Natural killer cell (primary cell): ENCODE measurements at regions not wholly inside any gene's neighbourhood (a gene's known extent, or its start where the extent isn't known, plus 50 kb on each side); places are given as distances from the start of the nearest gene placed in this dataset.

Experiments used
- ATAC-seq, 3 donors: fragments of 150-1000 bp in 2 of 3; fragments of 200-7000 bp in 1 of 3; cut with Tn5 transposase; 1 replicate in 1 of 3; 2 replicates in 2 of 3; pipeline ENCODE4 v1.10.0; 2021; ENCODE audit warnings: mild to moderate bottlenecking in 2 of 3, moderate library complexity in 2 of 3
- DNase-seq, 2 donors: peaks; one replicate each; pipeline versions ENCODE4 v3.0.0 to v3.0.0-alpha.2; 2013 to 2021; ENCODE audit warnings: mixed read lengths in 1 of 2
- H3K27ac ChIP-seq: one replicate; pipeline ENCODE4 v1.5.1; 2013; ENCODE audit warnings: mild to moderate bottlenecking, low read length
- H3K27me3 ChIP-seq: one replicate; pipeline ENCODE4 v1.6.1; 2013; ENCODE audit warnings: low read length; ENCODE audit not compliant: control insufficient read depth, insufficient read depth
- H3K36me3 ChIP-seq: one replicate; pipeline ENCODE4 v1.6.1; 2013; ENCODE audit warnings: low read length; ENCODE audit not compliant: control insufficient read depth, insufficient read depth
- H3K4me1 ChIP-seq: one replicate; pipeline ENCODE4 v1.6.1; 2013; ENCODE audit warnings: low read length; ENCODE audit not compliant: control insufficient read depth, insufficient read depth
- H3K4me3 ChIP-seq: one replicate; pipeline ENCODE4 v1.5.1; 2013; ENCODE audit warnings: low read length
- H3K9me3 ChIP-seq: one replicate; pipeline ENCODE4 v1.6.1; 2013; ENCODE audit warnings: low read length; ENCODE audit not compliant: control insufficient read depth, insufficient read depth
- H3K27ac Mint-ChIP-seq, 2 donors: one replicate each; pipeline ENCODE4 v1.8.0; 2022; ENCODE audit warnings: mild to moderate bottlenecking in 2 of 2, mixed read lengths in 2 of 2, moderate library complexity in 1 of 2
- H3K27me3 Mint-ChIP-seq, 2 donors: one replicate each; pipeline ENCODE4 v1.8.0; 2022; ENCODE audit warnings: low read depth in 2 of 2, mixed read lengths in 2 of 2
- H3K36me3 Mint-ChIP-seq: one replicate; pipeline ENCODE4 v1.8.0; 2022; ENCODE audit warnings: mixed read lengths
- H3K4me1 Mint-ChIP-seq, 2 donors: one replicate each; pipeline ENCODE4 v1.8.0; 2022; ENCODE audit warnings: mixed read lengths in 2 of 2
- H3K4me3 Mint-ChIP-seq: one replicate; pipeline ENCODE4 v1.8.0; 2022; ENCODE audit warnings: mild to moderate bottlenecking, moderate library complexity, mixed read lengths
- H3K9me3 Mint-ChIP-seq, 2 donors: one replicate each; pipeline ENCODE4 v1.8.0; 2022; ENCODE audit warnings: mixed read lengths in 2 of 2
- CTCF ChIP-seq: fragments of 200-600 bp; IDR thresholded peaks from one replicate; pipeline ENCODE4 v1.8.0; 2022; ENCODE audit warnings: antibody characterized with exemption
- WGBS: methylation state at CpG from one replicate; pipeline ENCODE4 v1.1.7; 2013; ENCODE audit warnings: missing lambda C conversion rate; ENCODE audit not compliant: insufficient coverage; 5-methylcytosine and 5-hydroxymethylcytosine counted together
- intact Hi-C: fragments of 100-400 bp; cut with micrococcal nuclease; formaldehyde crosslinking; loops from one replicate; pipeline ENCODE4 v1.14.2; 2022

- H3K27me3 Mint-ChIP-seq, result peaks cover 0 to 8% of the 10 kb centered on the region in 2 donors
- ATAC-seq (no peak), DNase-seq (no peak)
- WGBS, result 18% methylated on average over 2 of the region's 3 CpGs
- H3K36me3 Mint-ChIP-seq, result no peaks in the 10 kb centered on the region
- peaks cover 8% of the 10 kb centered on the region in 2 donors for H3K4me1 Mint-ChIP-seq
- Histone ChIP-seq H3K36me3 (no peaks in the 10 kb centered on the region), H3K4me1 (no peaks in the 10 kb centered on the region), H3K4me3 (no peak overlapping the region), H3K27me3 (no peaks in the 10 kb centered on the region), H3K9me3 (no peaks in the 10 kb centered on the region), H3K27ac (no peak overlapping the region)
- no peak overlapping the region for H3K27ac Mint-ChIP-seq
- no peaks in the 10 kb centered on the region for H3K9me3 Mint-ChIP-seq
- no peak overlapping the region for H3K4me3 Mint-ChIP-seq
- no peak for TF ChIP-seq CTCF
- intact Hi-C loops, result no loop called here
These were observed 270.0 kb downstream of the TBL1XR1 start for GRCh38 chr3:176927280-176927679.

GRCh38 chr3:176926688-176927087, 270.6 kb downstream of the TBL1XR1 start:
- Mint-ChIP-seq H3K4me1 (peaks cover 8% of the 10 kb centered on the region in 2 donors), H3K4me3 (no peak overlapping the region), H3K36me3 (no peaks in the 10 kb centered on the region), H3K27ac (no peak overlapping the region), H3K9me3 (no peaks in the 10 kb centered on the region), H3K27me3 (peaks cover 0 to 8% of the 10 kb centered on the region in 2 donors)
- H3K9me3 ChIP-seq, result no peaks in the 10 kb centered on the region
- intact Hi-C loops, result no loop called here
- H3K4me3 ChIP-seq, result no peak overlapping the region
- no peak overlapping the region for H3K27ac ChIP-seq
- H3K36me3 ChIP-seq, result no peaks in the 10 kb centered on the region
- DNase-seq, result no peak
- 75% methylated on average over 2 of the region's 2 CpGs for WGBS
- ATAC-seq, result no peak
- no peaks in the 10 kb centered on the region for H3K4me1 ChIP-seq
- no peaks in the 10 kb centered on the region for H3K27me3 ChIP-seq
- TF ChIP-seq CTCF, result no peak

GRCh38 chr3:176926034-176926433, 271.2 kb downstream of the TBL1XR1 start:
- WGBS, result 77% methylated on average over 3 of the region's 3 CpGs

More at GRCh38 chr3:176926034-176926433, 271.2 kb downstream of the TBL1XR1 start:
- Mint-ChIP-seq H3K9me3 (no peaks in the 10 kb centered on the region), H3K4me1 (peaks cover 8% of the 10 kb centered on the region in 2 donors), H3K4me3 (no peak overlapping the region), H3K36me3 (no peaks in the 10 kb centered on the region), H3K27me3 (peaks cover 0 to 8% of the 10 kb centered on the region in 2 donors), H3K27ac (no peak overlapping the region)
- no peaks in the 10 kb centered on the region for H3K9me3 ChIP-seq
- no peak for TF ChIP-seq CTCF
- H3K36me3 ChIP-seq, result no peaks in the 10 kb centered on the region
- H3K27me3 ChIP-seq, result no peaks in the 10 kb centered on the region
- ATAC-seq, result no peak
- no peak overlapping the region for H3K4me3 ChIP-seq
- DNase-seq, result no peak
- no peak overlapping the region for H3K27ac ChIP-seq
- H3K4me1 ChIP-seq, result no peaks in the 10 kb centered on the region
- intact Hi-C loops, result no loop called here
